Breast epithelium (tissue), 4 donors: ENCODE measurements at regions not wholly inside any gene's neighbourhood (a gene's known extent, or its start where the extent isn't known, plus 50 kb on each side); places are given as distances from the start of the nearest gene placed in this dataset.

Experiments used
- DNase-seq, 2 donors: peaks; one replicate each; pipeline ENCODE4 v3.0.0-alpha.2; 2019; ENCODE audit warnings: low spot score in 2 of 2
- H3K27ac ChIP-seq, 2 donors: fragments of 200-600 bp; sonication (generic) in 1 of 2; one replicate each; pipeline ENCODE4 v1.5.1; 2016 to 2019; ENCODE audit warnings: mild to moderate bottlenecking in 1 of 2
- H3K27me3 ChIP-seq, 2 donors: fragments of 200-600 bp; sonication (generic) in 1 of 2; one replicate each; pipeline versions ENCODE4 v1.5.1 to v1.6.0; 2017 to 2019; ENCODE audit warnings: control low read depth in 1 of 2, mild to moderate bottlenecking in 1 of 2
- H3K36me3 ChIP-seq: fragments of 200-600 bp; one replicate; pipeline ENCODE4 v1.5.1; 2019
- H3K4me1 ChIP-seq, 2 donors: fragments of 200-600 bp; sonication (generic); one replicate each; pipeline ENCODE4 v1.5.1; 2016 to 2019; ENCODE audit warnings: control low read depth in 1 of 2
- H3K4me3 ChIP-seq, 3 donors: fragments of 200-600 bp; sonication (generic); 1 replicate in 2 of 3; 2 replicates in 1 of 3; pipeline ENCODE4 v1.5.1; 2016 to 2019; ENCODE audit warnings: mild to moderate bottlenecking in 3 of 3, moderate library complexity in 2 of 3
- H3K9me3 ChIP-seq, 2 donors: fragments of 200-600 bp; sonication (generic) in 1 of 2; one replicate each; pipeline ENCODE4 v1.5.1; 2016 to 2019; ENCODE audit warnings: control low read depth in 1 of 2
- CTCF ChIP-seq, 3 donors: fragments of 450-650 bp; IDR thresholded peaks; one replicate each; pipeline ENCODE4 v1.5.1; 2016 to 2017; ENCODE audit warnings: antibody characterized with exemption in 3 of 3, mild to moderate bottlenecking in 3 of 3, moderate library complexity in 3 of 3
- POLR2A ChIP-seq: fragments of 450-650 bp; IDR thresholded peaks from one replicate; pipeline ENCODE4 v1.6.1; 2016; ENCODE audit warnings: antibody characterized with exemption, mild to moderate bottlenecking, moderate library complexity
- POLR2AphosphoS5 ChIP-seq, 3 donors: sonication (generic); formaldehyde crosslinking; IDR thresholded peaks; one replicate each; pipeline ENCODE4 v1.6.1; 2017; ENCODE audit warnings: antibody characterized with exemption in 3 of 3
- intact Hi-C: fragments of 100-400 bp; cut with DNase I; formaldehyde crosslinking; loops from one replicate; pipeline ENCODE4 v1.15.1; 2023; ENCODE audit warnings: low total_unique reads

GRCh38 chr9:115597330-115597895, 479.5 kb upstream of the TNC start:
- H3K27ac ChIP-seq = no peak overlapping the region
- H3K27me3 ChIP-seq = peaks cover 0 to 2% of the 10 kb centered on the region in 2 donors
- no peaks in the 10 kb centered on the region for H3K36me3 ChIP-seq
- no peaks in the 10 kb centered on the region for H3K9me3 ChIP-seq
- no peaks in the 10 kb centered on the region for H3K4me1 ChIP-seq
- intact Hi-C loops = no loop called here
- H3K4me3 ChIP-seq = no peak overlapping the region
- no peak for TF ChIP-seq POLR2AphosphoS5 (IDR thresholded peaks at IDR 0.05)
- TF ChIP-seq CTCF (IDR thresholded peaks at IDR 0.05) = no peak
- TF ChIP-seq POLR2A = no peak
- DNase-seq = no peak

GRCh38 chr9:115598751-115599150, 480.8 kb upstream of the TNC start:
- Histone ChIP-seq H3K4me1 (no peaks in the 10 kb centered on the region), H3K36me3 (no peaks in the 10 kb centered on the region), H3K27me3 (peaks cover 0 to 2% of the 10 kb centered on the region in 2 donors), H3K4me3 (no peak overlapping the region), H3K9me3 (no peaks in the 10 kb centered on the region), H3K27ac (no peak overlapping the region)
- intact Hi-C loops = no loop called here
- TF ChIP-seq CTCF (IDR thresholded peaks at IDR 0.05) (no peak), POLR2A (no peak), POLR2AphosphoS5 (IDR thresholded peaks at IDR 0.05) (no peak)
- no peak for DNase-seq

GRCh38 chr9:115599898-115600297, 481.9 kb upstream of the TNC start:
- Histone ChIP-seq H3K27me3 (peaks cover 0 to 2% of the 10 kb centered on the region in 2 donors), H3K36me3 (no peaks in the 10 kb centered on the region), H3K4me3 (no peak overlapping the region), H3K4me1 (no peaks in the 10 kb centered on the region), H3K27ac (no peak overlapping the region), H3K9me3 (no peaks in the 10 kb centered on the region)
- no peak for DNase-seq
- TF ChIP-seq CTCF (IDR thresholded peaks at IDR 0.05) (no peak), POLR2A (no peak), POLR2AphosphoS5 (IDR thresholded peaks at IDR 0.05) (no peak)
- intact Hi-C loops = loop anchor here (5.0 kb wide), 1 partner anchor 887 kb away; no protein-coding TSS in a partner anchor

GRCh38 chr9:115601434-115601833, 483.5 kb upstream of the TNC start:
- H3K36me3 ChIP-seq = no peaks in the 10 kb centered on the region
- H3K4me1 ChIP-seq = no peaks in the 10 kb centered on the region
- H3K27ac ChIP-seq = no peak overlapping the region
- H3K4me3 ChIP-seq = no peak overlapping the region
- no peaks in the 10 kb centered on the region for H3K9me3 ChIP-seq
- intact Hi-C loops = loop anchor here (5.0 kb wide), 1 partner anchor 886 kb away; no protein-coding TSS in a partner anchor
- DNase-seq = no peak
- TF ChIP-seq POLR2AphosphoS5 (IDR thresholded peaks at IDR 0.05) (no peak), POLR2A (no peak)
- H3K27me3 ChIP-seq = peaks cover 0 to 2% of the 10 kb centered on the region in 2 donors

- Histone ChIP-seq H3K27ac (no peak overlapping the region), H3K4me3 (no peak overlapping the region), H3K4me1 (no peaks in the 10 kb centered on the region), H3K36me3 (no peaks in the 10 kb centered on the region), H3K9me3 (no peaks in the 10 kb centered on the region), H3K27me3 (no peaks in the 10 kb centered on the region)
- TF ChIP-seq CTCF (IDR thresholded peaks at IDR 0.05) (no peak), POLR2AphosphoS5 (IDR thresholded peaks at IDR 0.05) (no peak), POLR2A (no peak)
- no peak for DNase-seq
- intact Hi-C loops = loop anchor here (5.0 kb wide), 1 partner anchor 882 kb away; no protein-coding TSS in a partner anchor
These were observed 487.0 kb upstream of the TNC start for GRCh38 chr9:115604831-115605483.
